Fibroblast of skin of abdomen (primary cell): ENCODE measurements at regions not wholly inside any gene's neighbourhood (a gene's known extent, or its start where the extent isn't known, plus 50 kb on each side); places are given as distances from the start of the nearest gene placed in this dataset.

Experiments
- DNase-seq: peaks from one replicate; pipeline ENCODE4 v3.0.0-alpha.2; 2013

- peak; percentile 80 for DNase-seq
Observed at GRCh38 chr11:128365044-128365443, 222.3 kb downstream of the ETS1 start.

- DNase-seq: peak; percentile 27
Observed at GRCh38 chr11:128361451-128362020, 225.8 kb downstream of the ETS1 start.

GRCh38 chr11:128359515-128359914, 227.8 kb downstream of the ETS1 start:
- DNase-seq: no peak

GRCh38 chr11:128357073-128357472, 230.3 kb downstream of the ETS1 start:
- no peak for DNase-seq

- DNase-seq: no peak
Observed at GRCh38 chr11:128355558-128355957, 231.8 kb downstream of the ETS1 start.

GRCh38 chr11:128354476-128354875, 232.9 kb downstream of the ETS1 start:
- no peak for DNase-seq

- no peak for DNase-seq
Observed at GRCh38 chr11:128351168-128351567, 236.2 kb downstream of the ETS1 start.

GRCh38 chr11:128349650-128350299, 237.6 kb downstream of the ETS1 start:
- DNase-seq: no peak

- DNase-seq: peak; percentile 16
Observed at GRCh38 chr11:128346804-128347203, 240.6 kb downstream of the ETS1 start.

- no peak for DNase-seq
Observed at GRCh38 chr11:128345316-128345715, 242.0 kb downstream of the ETS1 start.

- DNase-seq: no peak
Observed at GRCh38 chr11:128343870-128344269, 243.5 kb downstream of the ETS1 start.

- no peak for DNase-seq
Observed at GRCh38 chr11:128343135-128343514, 244.2 kb downstream of the ETS1 start.

- DNase-seq: peak; percentile 73
Observed at GRCh38 chr11:128342511-128343134, 244.7 kb downstream of the ETS1 start.

- DNase-seq: no peak
Observed at GRCh38 chr11:128341280-128342248, 245.8 kb downstream of the ETS1 start.

GRCh38 chr11:128339792-128340191, 247.6 kb downstream of the ETS1 start:
- DNase-seq: no peak

- DNase-seq: no peak
Observed at GRCh38 chr11:128338811-128339210, 248.5 kb downstream of the ETS1 start.

GRCh38 chr11:128336203-128336602, 251.2 kb downstream of the ETS1 start:
- DNase-seq: peak; percentile 5

- no peak for DNase-seq
Observed at GRCh38 chr11:128335729-128336128, 251.6 kb downstream of the ETS1 start.

GRCh38 chr11:128334311-128335044, 252.9 kb downstream of the ETS1 start:
- DNase-seq: no peak

GRCh38 chr11:128331317-128331716, 256.0 kb downstream of the ETS1 start:
- no peak for DNase-seq

GRCh38 chr11:128330203-128330602, 257.2 kb downstream of the ETS1 start:
- no peak for DNase-seq

- no peak for DNase-seq
Observed at GRCh38 chr11:128328955-128329551, 258.3 kb downstream of the ETS1 start.
